Neural progenitor cell (in vitro differentiated cells): ENCODE measurements at regions not wholly inside any gene's neighbourhood (a gene's known extent, or its start where the extent isn't known, plus 50 kb on each side); places are given as distances from the start of the nearest gene placed in this dataset.

Source experiments
- DNase-seq: peaks from one replicate; pipeline ENCODE4 v3.0.0-alpha.2; 2016; ENCODE audit warnings: low spot score
- H2AFZ ChIP-seq: fragments of 200-600 bp; sonication (generic); replicated peaks from 2 replicates; pipeline ENCODE4 v1.6.1; 2016; ENCODE audit warnings: antibody characterized with exemption
- H3F3A ChIP-seq: fragments of 200-600 bp; sonication (generic); 2 replicates; pipeline ENCODE4 v1.6.1; 2016; ENCODE audit warnings: antibody characterized with exemption, low read depth
- H3K27ac ChIP-seq: fragments of 200-600 bp; sonication (generic); 2 replicates; pipeline ENCODE4 v1.5.1; 2016; ENCODE audit warnings: mild to moderate bottlenecking
- H3K27me3 ChIP-seq: fragments of 200-600 bp; sonication (generic); 2 replicates; pipeline ENCODE4 v1.6.1; 2016; ENCODE audit warnings: mild to moderate bottlenecking, moderate library complexity
- H3K36me3 ChIP-seq: fragments of 200-600 bp; sonication (generic); 2 replicates; pipeline ENCODE4 v1.5.1; 2016
- H3K4me1 ChIP-seq: fragments of 200-600 bp; sonication (generic); 2 replicates; pipeline ENCODE4 v1.6.1; 2016; ENCODE audit warnings: mixed run types
- H3K4me2 ChIP-seq: fragments of 200-600 bp; sonication (generic); 2 replicates; pipeline ENCODE4 v1.6.1; 2016
- H3K4me3 ChIP-seq: fragments of 200-600 bp; sonication (generic); 2 replicates; pipeline ENCODE4 v1.5.1; 2016
- H3K79me2 ChIP-seq: fragments of 200-600 bp; sonication (generic); 2 replicates; pipeline ENCODE4 v1.6.1; 2016; ENCODE audit warnings: low read depth
- H3K9ac ChIP-seq: fragments of 200-600 bp; sonication (generic); 2 replicates; pipeline ENCODE4 v1.6.1; 2016
- H3K9me3 ChIP-seq: fragments of 200-600 bp; sonication (generic); 2 replicates; pipeline ENCODE4 v1.5.1; 2016; ENCODE audit warnings: low read depth
- H4K20me1 ChIP-seq: fragments of 200-600 bp; sonication (generic); 2 replicates; pipeline ENCODE4 v1.6.1; 2016; ENCODE audit warnings: low read depth
- H3K27ac Mint-ChIP-seq: 3 replicates; pipeline ENCODE4 v1.8.0; 2021; ENCODE audit warnings: mixed read lengths
- H3K27me3 Mint-ChIP-seq: 2 replicates; pipeline ENCODE4 v1.8.0; 2022; ENCODE audit warnings: low read depth, mild to moderate bottlenecking, inconsistent platforms, moderate library complexity, mixed read lengths; ENCODE audit not compliant: insufficient read depth
- H3K36me3 Mint-ChIP-seq: 3 replicates; pipeline ENCODE4 v1.8.0; 2021; ENCODE audit warnings: mixed read lengths
- H3K4me1 Mint-ChIP-seq: 3 replicates; pipeline ENCODE4 v1.8.0; 2021; ENCODE audit warnings: mixed read lengths
- H3K4me3 Mint-ChIP-seq: 3 replicates; pipeline ENCODE4 v1.8.0; 2021; ENCODE audit warnings: mild to moderate bottlenecking, moderate library complexity, mixed read lengths
- H3K9me3 Mint-ChIP-seq: 3 replicates; pipeline ENCODE4 v1.8.0; 2020; ENCODE audit warnings: mixed read lengths
- CTCF ChIP-seq: fragments of 200-600 bp; sonication (generic); IDR thresholded peaks from 2 replicates; pipeline ENCODE4 v1.5.1; 2017; ENCODE audit warnings: antibody characterized with exemption, mild to moderate bottlenecking
- EZH2 ChIP-seq: fragments of 200-600 bp; sonication (generic); IDR thresholded peaks from 2 replicates; pipeline ENCODE4 v1.6.1; 2017; ENCODE audit warnings: antibody characterized with exemption, mild to moderate bottlenecking, moderate library complexity
- EZH2phosphoT487 ChIP-seq: fragments of 200-600 bp; sonication (generic); IDR thresholded peaks from 2 replicates; pipeline ENCODE4 v1.6.1; 2017; ENCODE audit warnings: antibody characterized with exemption

GRCh38 chr12:47385653-47386052, 305.9 kb upstream of the AMIGO2 start:
- H3K36me3 ChIP-seq = no peaks in the 10 kb centered on the region
- H3K79me2 ChIP-seq = no peaks in the 10 kb centered on the region
- no peaks in the 10 kb centered on the region for H3K27me3 Mint-ChIP-seq
- no peak overlapping the region for H2AFZ ChIP-seq
- no peak for DNase-seq
- no peaks in the 10 kb centered on the region for H3K27me3 ChIP-seq
- H3K4me1 ChIP-seq = no peaks in the 10 kb centered on the region
- H3K4me3 Mint-ChIP-seq = no peak overlapping the region
- no peak overlapping the region for H3K9ac ChIP-seq
- no peaks in the 10 kb centered on the region for H3K9me3 ChIP-seq
- peaks cover 7% of the 10 kb centered on the region for H3K9me3 Mint-ChIP-seq
- H3F3A ChIP-seq = no peaks in the 10 kb centered on the region
- TF ChIP-seq EZH2phosphoT487 (no peak), EZH2 (no peak), CTCF (no peak)
- H3K27ac ChIP-seq = no peak overlapping the region
- peaks cover 5% of the 10 kb centered on the region for H3K4me1 Mint-ChIP-seq
- H3K27ac Mint-ChIP-seq = no peak overlapping the region
- H4K20me1 ChIP-seq = no peaks in the 10 kb centered on the region
- H3K36me3 Mint-ChIP-seq = no peaks in the 10 kb centered on the region
- no peak overlapping the region for H3K4me2 ChIP-seq
- H3K4me3 ChIP-seq = no peak overlapping the region

GRCh38 chr12:47383942-47384341, 304.2 kb upstream of the AMIGO2 start:
- H2AFZ ChIP-seq = no peak overlapping the region
- H3K4me1 Mint-ChIP-seq = peaks cover 5% of the 10 kb centered on the region
- H3K9me3 Mint-ChIP-seq = peaks cover 3% of the 10 kb centered on the region
- H3K9ac ChIP-seq = no peak overlapping the region
- no peaks in the 10 kb centered on the region for H3K36me3 Mint-ChIP-seq
- TF ChIP-seq EZH2 (no peak), CTCF (no peak), EZH2phosphoT487 (no peak)
- H3K4me1 ChIP-seq = no peaks in the 10 kb centered on the region
- H3K4me3 ChIP-seq = no peak overlapping the region
- H3K27me3 ChIP-seq = no peaks in the 10 kb centered on the region
- no peak overlapping the region for H3K4me2 ChIP-seq
- H3K27ac ChIP-seq = no peak overlapping the region
- no peaks in the 10 kb centered on the region for H3K27me3 Mint-ChIP-seq
- H3K27ac Mint-ChIP-seq = no peak overlapping the region
- no peaks in the 10 kb centered on the region for H3F3A ChIP-seq
- no peaks in the 10 kb centered on the region for H4K20me1 ChIP-seq
- no peaks in the 10 kb centered on the region for H3K9me3 ChIP-seq
- H3K79me2 ChIP-seq = no peaks in the 10 kb centered on the region
- no peaks in the 10 kb centered on the region for H3K36me3 ChIP-seq
- DNase-seq = no peak
- H3K4me3 Mint-ChIP-seq = no peak overlapping the region

- Histone ChIP-seq H3K4me3 (no peak overlapping the region), H3K79me2 (no peaks in the 10 kb centered on the region), H4K20me1 (no peaks in the 10 kb centered on the region), H3K27me3 (no peaks in the 10 kb centered on the region), H3K9ac (no peak overlapping the region), H3F3A (no peaks in the 10 kb centered on the region), H3K4me2 (no peak overlapping the region), H3K4me1 (no peaks in the 10 kb centered on the region), H3K27ac (no peak overlapping the region), H3K36me3 (no peaks in the 10 kb centered on the region), H3K9me3 (no peaks in the 10 kb centered on the region), H2AFZ (no peak overlapping the region)
- H3K9me3 Mint-ChIP-seq = peaks cover 3% of the 10 kb centered on the region
- TF ChIP-seq EZH2 (no peak), CTCF (peak; percentile 8), EZH2phosphoT487 (no peak)
- no peaks in the 10 kb centered on the region for H3K27me3 Mint-ChIP-seq
- H3K4me3 Mint-ChIP-seq = no peak overlapping the region
- H3K36me3 Mint-ChIP-seq = no peaks in the 10 kb centered on the region
- DNase-seq = no peak
- peaks cover 5% of the 10 kb centered on the region for H3K4me1 Mint-ChIP-seq
- no peak overlapping the region for H3K27ac Mint-ChIP-seq
Measured at GRCh38 chr12:47382305-47382704, 302.5 kb upstream of the AMIGO2 start.
